GM18867 (cell line): ENCODE measurements at regions not wholly inside any gene's neighbourhood (a gene's known extent, or its start where the extent isn't known, plus 50 kb on each side); places are given as distances from the start of the nearest gene placed in this dataset.

ENCODE experiments used
- ATAC-seq: cut with Tn5 transposase; IDR thresholded peaks from one replicate; pipeline ENCODE4 v1.9.1; 2021; ENCODE audit warnings: mild to moderate bottlenecking, moderate library complexity; ENCODE audit not compliant: unreplicated experiment

- no peak for ATAC-seq
Measured at GRCh38 chr13:73286177-73286576, 227.4 kb downstream of the KLF5 start.

- ATAC-seq = no peak
Measured at GRCh38 chr13:73284081-73284874, 225.5 kb downstream of the KLF5 start.

GRCh38 chr13:73283636-73284035 lies 224.8 kb downstream of the KLF5 start:
- ATAC-seq = no peak

GRCh38 chr13:73281746-73282145 lies 222.9 kb downstream of the KLF5 start:
- ATAC-seq = no peak

- no peak for ATAC-seq
Measured at GRCh38 chr13:73278186-73278585, 219.4 kb downstream of the KLF5 start.

- ATAC-seq = no peak
Measured at GRCh38 chr13:73275163-73275562, 216.4 kb downstream of the KLF5 start.

- no peak for ATAC-seq
Measured at GRCh38 chr13:73274147-73274546, 215.3 kb downstream of the KLF5 start.

GRCh38 chr13:73273745-73274144 lies 214.9 kb downstream of the KLF5 start:
- ATAC-seq = no peak

- ATAC-seq = no peak
Measured at GRCh38 chr13:73273276-73273675, 214.5 kb downstream of the KLF5 start.

- ATAC-seq = no peak
Measured at GRCh38 chr13:73272831-73273230, 214.0 kb downstream of the KLF5 start.

- no peak for ATAC-seq
Measured at GRCh38 chr13:73268306-73268705, 209.5 kb downstream of the KLF5 start.

- no peak for ATAC-seq
Measured at GRCh38 chr13:73266640-73267180, 207.9 kb downstream of the KLF5 start.

- ATAC-seq = no peak
Measured at GRCh38 chr13:73262862-73263627, 204.2 kb downstream of the KLF5 start.

GRCh38 chr13:73261739-73262216 lies 203.0 kb downstream of the KLF5 start:
- ATAC-seq = no peak

- ATAC-seq = no peak
Measured at GRCh38 chr13:73259061-73260017, 200.5 kb downstream of the KLF5 start.

GRCh38 chr13:73258406-73258805 lies 199.6 kb downstream of the KLF5 start:
- no peak for ATAC-seq

GRCh38 chr13:73254827-73255226 lies 196.0 kb downstream of the KLF5 start:
- no peak for ATAC-seq

GRCh38 chr13:73251626-73252265 lies 192.9 kb downstream of the KLF5 start:
- no peak for ATAC-seq

- ATAC-seq = no peak
Measured at GRCh38 chr13:73250061-73250460, 191.3 kb downstream of the KLF5 start.
